ENCODE measurements at regions not wholly inside any gene's neighbourhood (a gene's known extent, or its start where the extent isn't known, plus 50 kb on each side); places are given as distances from the start of the nearest gene placed in this dataset.
A peak's percentile ranks its signal among the peaks of the same experiment; 100 is the strongest.

GRCh38 chr2:64344999-64345576 lies 108.9 kb upstream of the LGALSL start:
- DNase-seq, result no peak

GRCh38 chr2:64345998-64346397 lies 108.0 kb upstream of the LGALSL start:
- no peak for DNase-seq

- DNase-seq, result no peak
Measured at GRCh38 chr2:64348386-64349130, 105.4 kb upstream of the LGALSL start.

DNA sequence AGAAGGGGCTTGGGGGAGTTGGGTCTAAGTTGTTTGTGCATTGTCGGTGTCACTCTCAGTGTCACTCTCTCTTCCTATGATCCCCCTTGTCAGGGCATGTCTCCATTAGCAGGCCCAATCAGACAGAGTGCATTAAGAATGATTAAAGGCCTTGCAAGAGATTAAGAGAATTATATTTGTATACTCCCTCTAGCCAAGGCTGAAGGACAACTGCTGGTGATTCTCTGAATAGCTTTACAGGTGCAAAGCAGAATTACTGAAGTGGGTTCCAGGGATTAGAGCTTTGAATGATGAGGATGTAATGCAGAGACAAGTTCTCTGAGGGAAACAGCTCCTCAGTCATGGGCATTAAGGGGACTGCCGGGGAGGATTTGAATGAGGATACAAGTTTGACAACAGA lies 104.8 kb upstream of the LGALSL start:
- peak; percentile 98 for DNase-seq

GRCh38 chr2:64350996-64351395 lies 103.0 kb upstream of the LGALSL start:
- DNase-seq, result no peak

DNA sequence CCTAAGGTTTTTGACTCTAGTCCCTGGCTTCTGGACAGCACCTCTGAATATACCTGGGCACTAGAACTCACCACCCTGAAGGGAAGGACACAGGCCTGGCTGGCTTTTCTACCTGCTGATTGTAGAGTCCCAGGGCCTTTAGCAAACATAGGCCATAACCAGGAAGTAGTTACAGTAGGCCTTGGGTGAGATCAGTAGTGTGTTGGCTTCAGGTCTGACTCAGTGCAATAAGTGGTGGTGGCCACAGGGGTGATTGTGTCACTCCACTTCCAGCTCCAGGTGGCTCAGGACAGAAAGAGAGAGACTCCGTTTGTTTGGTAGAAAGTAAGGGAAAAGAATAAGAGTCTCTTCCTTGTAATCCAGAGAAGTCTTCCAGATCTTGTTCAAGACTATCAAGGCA lies 101.7 kb upstream of the LGALSL start:
- DNase-seq, result no peak

DNA sequence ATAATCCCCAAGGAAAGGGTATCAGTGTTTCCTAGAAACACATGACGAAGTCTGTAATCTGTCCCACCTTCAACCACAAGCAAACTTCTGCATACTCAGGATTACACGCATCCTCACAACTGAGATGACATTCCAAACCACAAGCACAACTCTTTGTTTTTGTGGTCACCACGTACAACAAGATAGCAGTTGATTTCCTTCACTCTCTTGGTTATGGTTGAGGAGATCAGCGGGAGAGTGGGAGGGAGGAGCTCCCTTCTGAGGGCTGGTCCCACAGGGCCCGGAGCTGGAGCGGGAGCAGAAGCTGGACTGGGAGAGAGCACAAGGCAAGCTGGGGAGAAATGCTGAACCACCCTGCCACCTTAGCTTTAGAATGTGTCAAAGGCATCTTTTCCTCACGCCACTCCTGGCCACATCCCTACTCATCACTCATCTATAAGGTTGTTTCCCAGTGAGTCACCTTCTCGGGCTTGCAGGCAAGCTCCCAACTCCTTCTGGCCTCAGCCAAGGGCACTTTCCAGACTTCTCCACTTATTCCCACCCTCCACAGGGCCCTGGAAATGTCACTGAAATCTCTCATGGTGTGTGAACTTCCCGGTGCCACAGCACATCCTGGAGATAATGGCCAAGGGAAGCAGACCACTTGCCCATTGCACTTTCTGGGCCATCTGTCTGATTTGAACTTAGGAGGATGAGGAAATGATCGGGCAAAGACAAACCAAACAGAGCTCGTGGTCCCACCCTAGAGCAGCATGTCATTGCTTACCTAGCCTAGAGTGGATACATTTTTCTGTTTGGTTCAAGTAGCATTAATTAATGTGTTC lies 98.9 kb upstream of the LGALSL start:
- DNase-seq, result no peak

- no peak for DNase-seq
Measured at GRCh38 chr2:64356906-64357305, 97.1 kb upstream of the LGALSL start.

DNA sequence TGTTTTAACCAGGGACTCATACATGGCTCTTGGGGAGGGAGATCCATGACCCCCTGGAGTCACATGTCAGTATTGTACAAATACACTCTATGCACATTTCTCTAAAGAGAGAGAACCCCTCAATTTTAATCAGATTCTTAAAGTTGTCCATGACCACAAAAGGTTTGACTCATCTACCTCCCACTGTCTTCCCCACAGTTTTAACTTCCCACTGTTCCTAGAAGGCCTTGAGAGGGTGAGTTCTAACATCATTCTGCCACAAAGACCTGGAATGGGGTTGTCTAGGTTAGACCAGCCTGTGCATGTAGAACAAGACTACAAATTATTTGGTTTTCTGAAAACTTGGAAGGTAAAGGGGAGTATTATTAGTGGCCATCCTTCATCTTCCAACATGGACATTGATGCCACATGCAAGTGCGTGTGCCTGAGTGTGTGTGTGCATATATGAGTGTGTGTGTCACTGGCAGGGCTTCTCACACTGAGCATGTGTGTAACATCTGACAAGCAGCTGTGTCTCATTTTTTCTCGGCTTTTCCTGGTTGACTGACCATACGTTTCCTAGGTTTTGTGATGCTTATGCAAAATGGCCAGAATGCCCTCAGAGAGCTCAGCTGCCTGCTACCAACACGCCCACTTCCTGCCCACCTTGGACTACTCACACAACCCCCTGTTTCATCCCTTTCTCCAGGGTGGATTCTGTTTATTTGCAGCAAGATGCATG lies 94.6 kb upstream of the LGALSL start:
- DNase-seq, result no peak

GRCh38 chr2:64359892-64360657 lies 93.9 kb upstream of the LGALSL start:
- no peak for DNase-seq

- DNase-seq, result no peak
Measured at GRCh38 chr2:64361151-64361938, 92.6 kb upstream of the LGALSL start.

DNA sequence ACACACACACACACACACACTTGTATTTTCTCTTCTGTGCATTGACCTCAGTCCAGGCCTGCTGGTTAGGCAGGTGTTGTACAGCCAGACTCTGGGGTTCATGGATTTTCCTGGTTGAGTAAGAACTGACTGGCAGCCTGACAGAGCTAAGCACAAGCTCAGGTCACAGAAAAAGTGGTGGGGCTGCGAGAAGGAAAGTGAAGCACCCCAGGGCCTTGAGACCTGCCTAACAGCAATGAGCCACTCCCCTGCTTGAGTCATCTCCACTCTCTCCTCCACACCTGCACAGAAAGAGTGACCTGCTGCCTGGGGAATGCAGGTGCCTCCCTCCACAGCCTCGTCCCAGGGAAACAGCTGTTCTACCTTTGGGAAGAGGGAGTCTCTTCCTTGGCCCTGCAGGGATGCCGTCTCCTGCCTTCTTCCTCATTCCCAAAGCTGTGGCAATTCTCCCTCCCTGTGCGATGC lies 91.4 kb upstream of the LGALSL start:
- no peak for DNase-seq

DNA sequence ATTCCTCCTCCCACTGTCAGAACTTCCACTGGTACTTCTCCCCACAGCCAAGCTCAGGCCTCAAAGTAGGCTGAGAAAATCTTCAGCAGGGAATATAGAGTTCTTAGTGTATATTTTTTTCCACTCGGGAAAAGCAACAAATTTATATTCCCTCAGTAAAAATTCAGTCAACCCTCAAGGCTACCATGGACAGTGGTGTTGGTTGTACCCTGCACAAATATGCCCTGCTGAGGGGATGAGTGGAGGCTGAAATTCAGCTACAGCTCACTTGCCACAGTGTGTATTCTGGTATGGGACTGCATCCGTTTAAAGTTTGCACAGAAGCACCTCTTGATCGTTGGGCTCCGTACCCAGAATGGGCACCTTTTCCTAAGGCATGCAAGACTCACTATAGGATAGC lies 90.8 kb upstream of the LGALSL start:
- DNase-seq, result no peak

DNA sequence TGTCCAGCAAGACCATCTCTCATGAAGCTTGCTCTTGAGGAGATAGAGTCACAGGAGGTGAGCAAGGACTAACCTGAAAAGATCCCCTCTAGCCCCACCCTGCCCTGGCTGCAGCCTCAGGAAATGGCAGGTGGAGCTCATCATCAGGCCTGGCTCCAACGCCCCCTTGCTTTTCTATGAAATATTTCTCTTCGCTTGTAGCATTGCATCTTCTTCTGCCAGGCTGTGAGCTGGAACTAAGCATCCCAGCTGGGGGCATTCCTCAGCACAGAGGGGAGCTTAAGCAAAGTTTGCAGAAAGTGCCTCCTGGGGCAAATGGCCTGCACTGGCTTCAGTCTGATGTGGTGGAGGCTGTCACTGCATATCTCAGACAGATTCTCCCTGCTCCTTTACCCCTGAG lies 90.1 kb upstream of the LGALSL start:
- DNase-seq, result no peak

GRCh38 chr2:64367444-64368232 lies 86.3 kb upstream of the LGALSL start:
- no peak for DNase-seq

DNA sequence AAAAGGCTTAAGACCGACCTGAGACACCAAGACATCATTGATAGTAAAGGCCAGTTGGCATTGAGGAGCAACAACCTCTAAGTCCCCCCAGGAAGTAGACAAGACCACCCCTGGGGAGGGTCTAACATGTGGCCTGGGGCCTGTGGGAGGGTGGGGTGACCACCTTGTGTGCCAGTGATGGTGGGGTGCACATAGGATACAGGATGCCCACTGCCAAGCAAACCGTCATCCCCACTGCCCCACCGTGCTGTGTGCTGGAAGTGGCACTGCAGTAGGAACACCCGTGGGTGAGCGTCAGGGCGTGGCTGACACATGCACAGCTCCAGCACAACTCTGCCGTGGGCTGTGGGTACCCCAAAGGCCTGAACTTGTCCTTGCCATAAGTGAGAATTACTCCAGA lies 84.3 kb upstream of the LGALSL start:
- no peak for DNase-seq

GRCh38 chr2:64371727-64372126 lies 82.2 kb upstream of the LGALSL start:
- no peak for DNase-seq

DNA sequence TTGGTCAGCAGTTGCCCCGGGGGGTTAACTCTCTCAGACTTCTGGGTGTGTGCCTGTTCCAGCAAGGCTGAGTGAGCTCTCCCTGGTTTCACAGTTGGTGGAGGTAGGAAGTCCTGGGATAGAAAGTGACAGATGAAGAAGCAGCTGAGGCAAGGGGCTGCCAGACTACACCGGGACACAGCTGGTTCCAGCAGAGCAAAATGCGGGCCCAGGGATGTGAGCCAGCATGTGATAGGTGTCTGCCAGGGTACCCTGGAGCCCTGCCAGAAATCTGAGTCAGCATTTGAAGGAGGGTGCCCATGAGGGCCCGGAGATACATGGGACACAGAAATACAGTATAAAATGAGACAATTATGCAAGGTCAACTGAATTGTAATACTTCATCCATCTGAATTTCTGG lies 79.3 kb upstream of the LGALSL start:
- DNase-seq, result no peak

DNA sequence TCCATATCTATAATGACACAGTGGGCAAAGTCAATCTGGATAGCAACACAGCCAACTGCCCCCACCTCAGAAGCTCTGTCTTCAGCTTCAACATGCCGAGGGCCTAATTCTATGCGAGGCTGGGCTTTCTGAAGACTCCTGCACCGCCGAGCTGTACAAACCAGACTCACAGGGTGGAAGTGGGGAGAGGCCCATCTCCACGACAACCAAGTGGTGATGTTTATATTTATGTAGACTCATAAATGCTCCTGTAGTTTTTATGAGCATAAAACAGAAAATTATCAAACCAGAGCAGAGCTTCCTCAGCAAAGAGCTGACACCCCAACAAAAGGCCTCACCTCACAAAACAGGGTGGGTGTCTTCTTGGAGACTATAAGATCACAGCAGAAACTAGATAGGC lies 77.0 kb upstream of the LGALSL start:
- no peak for DNase-seq

GRCh38 chr2:64379186-64379585 lies 74.8 kb upstream of the LGALSL start:
- DNase-seq, result no peak
